Cardiac fibroblast (primary cell): ENCODE measurements at regions not wholly inside any gene's neighbourhood (a gene's known extent, or its start where the extent isn't known, plus 50 kb on each side); places are given as distances from the start of the nearest gene placed in this dataset.
A peak's percentile ranks its signal among the peaks of the same experiment; 100 is the strongest.

Experiments
- DNase-seq, 2 donors: peaks; one replicate each; pipeline versions ENCODE4 v3.0.0 to v3.0.0-alpha.2; 2010; ENCODE audit warnings: low read depth in 2 of 2
- H3K4me3 ChIP-seq, 2 donors: replicated peaks in 1 of 2; 1 replicate in 1 of 2; 2 replicates in 1 of 2; pipeline ENCODE4 v1.5.1; 2011; ENCODE audit warnings: low read depth in 2 of 2, low read length in 2 of 2, mild to moderate bottlenecking in 2 of 2, moderate library complexity in 1 of 2
- CTCF ChIP-seq: IDR thresholded peaks from one replicate; pipeline ENCODE4 v1.5.1; 2011; ENCODE audit warnings: low read depth, mild to moderate bottlenecking, low read length, inconsistent platforms

- H3K4me3 ChIP-seq: no peak overlapping the region
- TF ChIP-seq CTCF: no peak
- no peak for DNase-seq
These were observed 2104.5 kb downstream of the MAT2B start for GRCh38 chr5:165609871-165610270.

- peak in 1 of 2 donors; percentile 3 for DNase-seq
These were observed 2111.3 kb downstream of the MAT2B start for GRCh38 chr5:165616490-165617405.

GRCh38 chr5:165617491-165617890, 2112.1 kb downstream of the MAT2B start:
- TF ChIP-seq CTCF: no peak
- H3K4me3 ChIP-seq: no peak overlapping the region
- DNase-seq: no peak

More at GRCh38 chr5:165616490-165617405, 2111.3 kb downstream of the MAT2B start:
- H3K4me3 ChIP-seq: no peak overlapping the region
- TF ChIP-seq CTCF: no peak

- DNase-seq: peak in 1 of 2 donors; percentile 48
- no peak for TF ChIP-seq CTCF
- H3K4me3 ChIP-seq: no peak overlapping the region
These were observed 2115.0 kb downstream of the MAT2B start for GRCh38 chr5:165620394-165620793.

- no peak for TF ChIP-seq CTCF
- H3K4me3 ChIP-seq: no peak overlapping the region
- DNase-seq: no peak
These were observed 2117.6 kb downstream of the MAT2B start for GRCh38 chr5:165622864-165623536.

- H3K4me3 ChIP-seq: no peak overlapping the region
- no peak for DNase-seq
- no peak for TF ChIP-seq CTCF
These were observed 2118.9 kb downstream of the MAT2B start for GRCh38 chr5:165624166-165624946.
